ENCODE measurements at regions not wholly inside any gene's neighbourhood (a gene's known extent, or its start where the extent isn't known, plus 50 kb on each side); places are given as distances from the start of the nearest gene placed in this dataset.

DNA sequence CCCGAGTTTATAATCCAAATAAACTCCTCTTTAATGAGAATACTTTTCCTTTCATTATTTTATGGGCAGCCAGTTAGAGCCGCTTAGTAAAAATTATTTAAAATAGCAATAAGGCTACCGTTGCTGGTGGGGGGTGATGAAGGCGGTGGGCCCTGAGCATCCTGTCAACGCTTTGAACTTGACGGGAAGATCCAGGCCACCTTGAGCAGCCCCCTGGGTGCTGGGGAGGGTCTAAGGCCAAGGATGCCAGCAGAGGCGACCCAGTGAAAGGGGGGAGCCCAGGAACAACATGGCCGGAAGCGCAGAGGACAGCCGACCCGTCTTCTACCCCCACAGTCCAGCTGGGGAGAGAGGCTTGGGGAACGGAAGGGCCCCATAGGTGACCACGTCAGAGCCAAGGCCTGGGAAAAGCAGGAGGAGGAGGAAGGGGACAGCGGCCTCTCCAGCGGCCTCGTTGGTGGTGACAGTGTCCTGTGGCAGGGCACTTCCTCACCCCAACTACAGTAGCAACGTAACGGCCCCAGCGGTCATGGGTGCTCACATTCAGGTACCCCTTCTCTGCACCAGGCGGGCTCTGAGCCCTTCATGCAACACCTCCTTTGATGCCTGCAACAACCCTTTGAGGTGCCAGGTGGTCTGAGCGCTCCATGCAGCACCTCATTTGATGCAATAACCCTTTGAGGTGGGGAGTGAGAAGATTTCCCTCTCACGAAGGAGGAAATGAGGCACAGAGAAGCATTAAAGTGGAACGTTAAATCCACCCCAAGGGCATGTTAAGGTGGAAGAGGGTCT, 695.3 kb downstream of the TBC1D22A start:
- DNase-seq (ENCODE audit: low read depth in 2 of 2): no peak

DNA sequence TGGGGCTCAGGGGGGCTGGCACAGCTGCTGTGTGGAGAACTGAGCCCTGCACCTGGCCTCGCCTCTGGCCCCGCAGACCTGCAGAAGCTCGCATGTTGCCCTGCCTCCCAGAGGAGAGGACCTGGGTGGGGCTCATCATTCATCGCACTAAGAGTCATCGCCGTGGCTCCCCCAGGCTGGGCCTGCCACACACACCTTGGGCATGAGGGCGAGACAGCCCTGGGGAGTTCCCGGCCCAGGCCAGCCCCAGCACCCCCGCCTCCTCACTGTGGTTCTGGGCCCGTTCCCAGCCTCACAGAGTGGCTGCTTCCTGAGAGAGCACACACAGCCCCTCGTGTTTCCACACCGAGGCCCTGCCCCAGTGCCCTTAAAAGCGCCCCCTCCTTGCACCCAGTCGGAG, 694.6 kb downstream of the TBC1D22A start:
- DNase-seq (ENCODE audit: low read depth in 2 of 2): no peak

DNA sequence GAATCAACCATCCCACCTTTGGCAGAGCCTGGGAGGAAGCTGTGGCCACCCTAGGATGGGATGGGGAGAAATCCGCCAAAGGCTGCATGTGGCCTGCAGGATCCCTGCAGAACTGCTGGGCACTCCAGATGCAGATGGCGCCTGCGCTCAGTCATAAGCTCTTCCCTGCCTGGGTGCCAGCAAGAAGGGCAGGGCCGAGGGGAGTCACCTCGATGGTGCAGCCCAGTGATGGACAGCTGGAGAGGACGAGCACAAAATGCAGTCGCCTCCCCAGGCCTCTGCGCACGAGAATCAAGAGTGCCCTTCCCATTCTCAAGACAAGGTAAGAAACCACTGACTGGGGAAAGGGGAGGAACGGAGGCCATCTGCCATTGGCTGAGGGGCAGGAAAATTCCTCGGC, 693.6 kb downstream of the TBC1D22A start:
- DNase-seq (ENCODE audit: low read depth in 2 of 2): no peak

DNA sequence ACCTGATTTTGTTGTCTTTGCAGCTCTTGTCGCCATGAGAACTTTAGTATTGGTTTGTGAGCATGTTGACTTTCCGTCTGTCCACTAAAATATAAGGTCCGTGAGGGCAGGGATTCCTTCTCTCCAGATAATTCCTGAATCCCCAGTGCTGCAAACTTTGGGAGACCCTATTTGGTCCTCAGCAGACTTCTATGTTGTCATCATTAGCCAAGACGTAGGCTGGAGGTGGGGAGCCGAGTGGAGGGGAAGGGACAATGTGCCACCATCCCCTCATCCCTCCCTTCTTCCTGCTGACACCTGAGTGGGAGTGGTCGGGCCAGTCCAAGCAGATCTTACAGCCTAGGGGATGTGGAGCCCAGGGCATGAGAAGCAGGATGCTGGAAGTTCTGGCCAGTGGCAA, 690.6 kb downstream of the TBC1D22A start:
- DNase-seq (ENCODE audit: low read depth in 2 of 2): no peak

DNA sequence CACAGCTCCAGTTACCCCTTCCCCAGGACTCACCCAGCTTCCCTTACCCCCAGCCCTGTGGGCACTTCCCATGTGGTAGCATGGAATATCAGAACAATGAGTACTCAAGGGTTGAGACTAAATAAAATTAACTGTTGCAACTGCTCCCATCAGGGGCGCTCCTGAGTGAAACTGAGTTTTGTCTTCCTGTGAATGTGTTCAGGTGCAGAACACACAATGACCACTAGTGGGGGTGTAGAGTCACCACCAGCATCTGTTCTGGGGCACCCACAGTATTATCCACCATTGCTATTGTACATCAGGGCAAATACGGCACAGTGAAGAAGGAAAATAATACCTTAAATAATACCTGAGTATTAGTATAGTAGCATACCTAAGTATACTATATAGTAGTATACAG, 689.7 kb downstream of the TBC1D22A start:
- no peak for DNase-seq (ENCODE audit: low read depth in 2 of 2)

DNA sequence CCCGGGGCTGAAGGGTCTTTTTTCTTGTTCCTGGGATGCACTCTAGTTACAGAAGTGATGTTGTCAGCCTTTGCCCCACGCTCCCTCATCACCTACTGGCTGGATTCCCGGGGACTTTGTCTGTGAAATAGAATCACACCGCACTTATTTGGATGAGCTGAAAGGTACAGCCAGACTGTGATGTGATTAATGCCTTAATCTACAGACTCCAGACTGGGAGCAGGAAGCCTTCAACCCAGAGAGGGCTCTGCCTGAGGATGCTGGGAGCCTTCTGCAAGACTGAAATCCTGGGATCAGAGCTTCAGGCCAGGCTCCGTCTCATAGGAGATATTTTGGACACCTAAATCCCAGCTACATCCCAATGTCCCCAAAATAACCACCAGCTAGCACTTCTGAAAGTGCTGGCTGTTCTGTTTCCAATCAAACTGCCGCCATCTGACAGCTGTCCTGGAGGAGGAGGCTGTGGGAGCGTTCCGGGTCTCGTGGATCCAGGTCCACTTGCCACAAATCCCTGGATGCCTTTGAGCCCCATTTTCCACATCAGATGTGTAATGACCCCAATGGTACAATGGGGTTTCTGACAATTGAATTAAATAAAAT, 688.5 kb downstream of the TBC1D22A start:
- DNase-seq (ENCODE audit: low read depth in 2 of 2): no peak

DNA sequence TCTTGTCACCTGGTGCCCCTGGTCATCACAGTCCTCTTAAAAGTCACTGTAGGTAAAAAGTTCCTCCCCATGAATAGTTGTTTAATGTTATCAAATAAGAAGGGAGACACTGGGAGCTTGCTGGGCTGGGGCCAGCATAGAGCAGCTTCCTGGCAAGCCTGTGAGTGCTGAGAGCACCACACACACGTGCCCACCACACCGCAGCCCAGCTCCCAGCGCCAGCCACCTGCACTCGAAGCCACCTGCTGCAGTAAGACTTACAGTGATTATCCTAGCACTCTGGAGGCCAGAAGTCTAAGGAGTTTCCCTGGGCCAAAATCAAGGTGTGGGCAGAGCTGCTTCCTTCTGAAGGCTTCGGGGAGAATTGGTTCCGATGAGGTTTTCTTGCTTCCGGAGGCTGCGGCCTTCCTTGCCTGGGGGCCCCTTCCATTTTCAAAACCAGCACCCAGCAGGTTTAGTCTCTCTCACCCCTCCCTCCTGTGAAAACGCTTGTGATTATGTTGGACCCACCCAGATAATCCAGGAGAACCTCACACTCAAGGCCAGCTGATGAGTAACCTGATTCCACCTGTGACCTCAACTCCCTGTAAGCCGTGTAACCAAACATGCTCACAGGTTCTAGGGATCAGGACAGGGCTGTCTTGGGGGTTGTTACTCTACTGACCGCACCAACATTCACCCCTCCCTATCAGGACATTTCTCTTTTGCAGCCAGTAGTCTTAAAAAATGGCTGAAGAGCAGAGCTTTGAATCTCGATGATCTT, 687.2 kb downstream of the TBC1D22A start:
- DNase-seq (ENCODE audit: low read depth in 2 of 2): no peak

DNA sequence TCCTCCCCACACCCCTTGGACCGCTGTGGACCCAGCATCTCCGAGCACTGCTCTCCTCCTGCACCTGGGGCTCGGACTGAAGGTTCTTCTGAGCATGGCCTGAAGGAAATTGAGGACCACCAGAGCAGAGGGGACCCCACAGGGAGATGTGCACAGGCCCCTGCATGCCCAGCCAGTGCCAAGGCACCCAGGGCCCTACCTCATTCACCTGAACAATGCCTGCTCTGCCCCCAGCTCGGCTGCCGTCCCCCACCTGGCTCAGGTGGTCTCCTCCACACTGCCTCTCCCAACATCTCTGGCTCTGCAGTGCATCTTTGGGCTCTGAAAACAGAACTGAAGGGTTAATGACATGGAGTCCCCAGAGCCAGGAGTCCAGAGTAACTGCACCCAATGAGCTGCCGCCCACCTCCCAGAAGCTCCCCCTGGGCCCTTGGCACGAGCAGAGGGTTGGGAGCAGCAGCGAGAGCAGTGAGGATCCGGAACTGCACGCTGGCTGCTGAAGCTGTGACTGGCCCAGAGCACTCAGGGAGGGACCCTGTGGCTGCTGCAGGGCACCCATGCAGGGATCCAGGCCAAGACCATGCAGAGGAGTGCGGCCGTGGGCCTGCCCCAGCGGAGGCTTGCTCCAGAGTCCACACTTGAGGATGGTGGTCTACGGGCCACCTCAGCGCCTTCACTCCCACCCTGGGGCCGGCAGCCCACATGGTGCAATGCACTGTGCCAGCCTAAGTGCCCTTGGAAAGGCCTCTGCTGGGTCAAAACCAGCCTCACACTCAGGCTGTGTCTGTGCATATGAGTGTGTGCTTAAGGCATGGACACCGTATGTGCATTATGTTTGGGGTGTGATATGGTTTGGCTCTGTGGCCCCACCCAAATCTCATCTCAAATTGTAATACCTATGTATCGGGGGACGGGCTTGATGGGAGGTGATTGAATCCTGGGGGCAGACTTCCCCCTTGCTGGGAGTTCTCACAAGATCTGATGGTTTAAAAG, 686.1 kb downstream of the TBC1D22A start:
- no peak for DNase-seq (ENCODE audit: low read depth in 2 of 2)

DNA sequence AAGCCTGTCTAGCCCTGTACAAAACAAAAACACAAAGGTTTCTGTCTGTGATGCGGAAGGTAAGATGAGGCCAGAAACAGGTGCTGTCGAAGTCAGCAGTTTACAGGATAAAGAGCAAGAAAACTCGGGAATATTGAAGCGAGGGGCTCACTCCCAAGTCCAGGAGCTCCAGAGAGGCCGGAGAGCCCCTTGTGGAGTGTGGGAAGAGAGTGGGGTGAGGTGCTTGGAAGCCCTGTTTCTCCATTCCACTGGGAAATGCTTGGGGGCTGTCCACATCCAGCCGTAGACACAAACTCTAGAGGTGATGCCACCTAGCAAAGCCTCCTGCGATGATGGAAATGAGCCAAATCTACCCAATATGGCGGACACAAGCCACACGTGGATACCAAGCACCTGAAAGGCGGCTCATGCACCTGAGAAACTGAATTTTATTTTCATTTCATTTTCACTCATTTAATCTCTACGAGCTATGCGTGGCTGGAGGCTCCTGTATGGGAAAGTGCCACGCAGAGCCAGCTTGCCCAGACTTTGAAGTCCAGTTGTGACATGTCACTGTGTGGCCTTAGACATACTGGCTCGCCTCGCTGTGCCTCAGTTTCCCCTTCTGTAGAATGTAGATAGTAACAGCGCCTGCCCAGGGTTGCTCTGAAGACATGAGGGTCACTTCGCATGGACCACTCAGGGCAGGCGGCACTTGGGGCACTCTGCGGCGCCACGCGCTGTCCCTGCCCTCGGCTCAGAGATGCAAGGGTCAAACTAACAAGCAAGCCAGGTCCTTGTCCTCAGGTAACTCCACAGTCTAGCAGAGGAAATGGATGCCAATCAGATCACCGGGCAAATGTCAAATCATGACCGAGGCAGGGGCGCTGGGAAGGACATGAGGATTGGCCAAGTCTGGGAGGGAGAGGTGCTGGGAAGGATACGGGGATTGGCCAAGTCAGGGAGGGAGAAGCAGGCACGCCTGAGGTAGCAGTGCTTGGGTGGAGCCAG, 684.7 kb downstream of the TBC1D22A start:
- no peak for DNase-seq (ENCODE audit: low read depth in 2 of 2)

DNA sequence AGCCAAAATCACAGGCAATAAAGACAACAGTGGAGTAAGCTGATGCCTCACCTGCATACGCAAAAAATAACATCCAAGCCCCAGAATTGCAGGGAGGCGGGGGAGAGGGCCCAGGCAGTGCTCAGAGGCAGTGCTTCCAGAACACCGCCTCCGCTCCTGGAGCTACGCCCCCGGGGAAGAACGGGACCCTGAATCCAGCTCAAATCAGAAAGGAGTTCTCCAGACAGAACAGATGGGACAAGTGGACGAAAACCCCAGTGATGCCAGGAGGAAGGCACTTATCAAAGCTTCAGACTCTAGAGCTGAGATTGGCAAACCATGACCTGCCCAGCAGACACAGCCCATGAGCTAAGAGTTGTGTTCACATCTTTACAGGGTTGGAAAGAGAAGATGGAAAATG, 683.9 kb downstream of the TBC1D22A start:
- no peak for DNase-seq (ENCODE audit: low read depth in 2 of 2)

DNA sequence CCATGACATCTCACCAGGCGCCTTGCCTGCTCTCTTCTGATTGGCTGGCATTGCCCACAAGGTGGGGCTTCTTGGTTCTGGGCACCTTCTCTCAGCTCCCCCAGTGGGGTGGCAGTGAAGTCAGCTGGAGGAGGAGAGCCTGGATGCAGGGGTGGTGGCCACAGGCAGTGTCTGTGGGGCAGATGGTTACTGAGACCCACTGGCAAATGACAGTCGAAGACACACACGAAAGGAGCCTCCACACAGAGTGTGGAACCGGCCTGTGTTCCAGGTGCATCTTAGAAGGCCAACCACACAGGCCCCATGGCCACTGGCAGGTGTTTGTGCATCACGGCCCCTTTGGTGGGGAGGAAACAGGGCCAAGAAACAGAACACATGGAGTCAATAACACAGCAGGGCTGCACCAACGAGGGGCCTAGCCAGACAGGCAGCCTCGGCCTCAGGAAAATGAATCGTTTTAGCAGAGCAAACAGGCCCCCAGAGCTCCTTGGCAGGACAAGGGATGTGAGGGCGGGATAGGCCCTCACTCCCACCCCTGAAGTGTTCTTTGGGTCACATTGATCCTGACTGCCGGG, 683.4 kb downstream of the TBC1D22A start:
- no peak for DNase-seq (ENCODE audit: low read depth in 2 of 2)

DNA sequence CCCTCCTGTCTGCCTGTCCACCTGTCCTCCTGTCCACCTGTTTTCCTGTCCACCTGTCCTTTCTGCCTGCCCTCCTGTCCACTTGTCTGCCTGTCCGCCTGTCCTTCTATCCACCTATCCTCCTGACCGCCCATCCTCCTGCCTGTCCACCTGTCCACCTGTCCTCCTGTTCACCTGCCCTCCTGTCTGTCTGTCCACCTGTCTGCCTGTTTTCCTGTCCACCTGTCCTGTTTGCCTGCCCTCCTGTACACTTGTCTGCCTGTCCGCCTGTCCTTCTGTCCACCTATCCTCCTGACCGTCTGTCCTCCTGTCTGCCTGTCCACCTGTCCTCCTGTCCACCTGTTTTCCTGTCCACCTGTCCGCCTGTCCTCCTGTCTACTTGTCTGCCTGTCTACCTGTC, 682.8 kb downstream of the TBC1D22A start:
- DNase-seq (ENCODE audit: low read depth in 2 of 2): no peak

DNA sequence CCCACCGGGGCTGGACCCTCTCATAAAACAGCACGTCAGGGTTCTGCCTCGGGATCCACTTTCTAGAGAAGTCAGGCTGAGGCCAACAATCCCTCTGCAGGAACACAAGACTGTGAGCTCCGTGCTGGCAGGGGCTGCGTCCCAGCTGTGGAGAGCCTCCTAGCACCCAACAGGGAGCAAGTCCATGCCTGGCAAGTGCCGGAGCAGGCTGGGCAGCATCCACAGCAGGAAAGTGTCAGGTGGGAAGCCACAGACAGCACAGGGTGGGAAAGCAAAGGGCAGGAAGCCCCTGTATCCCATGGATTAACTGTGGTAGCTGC, 682.3 kb downstream of the TBC1D22A start:
- DNase-seq (ENCODE audit: low read depth in 2 of 2): no peak

DNA sequence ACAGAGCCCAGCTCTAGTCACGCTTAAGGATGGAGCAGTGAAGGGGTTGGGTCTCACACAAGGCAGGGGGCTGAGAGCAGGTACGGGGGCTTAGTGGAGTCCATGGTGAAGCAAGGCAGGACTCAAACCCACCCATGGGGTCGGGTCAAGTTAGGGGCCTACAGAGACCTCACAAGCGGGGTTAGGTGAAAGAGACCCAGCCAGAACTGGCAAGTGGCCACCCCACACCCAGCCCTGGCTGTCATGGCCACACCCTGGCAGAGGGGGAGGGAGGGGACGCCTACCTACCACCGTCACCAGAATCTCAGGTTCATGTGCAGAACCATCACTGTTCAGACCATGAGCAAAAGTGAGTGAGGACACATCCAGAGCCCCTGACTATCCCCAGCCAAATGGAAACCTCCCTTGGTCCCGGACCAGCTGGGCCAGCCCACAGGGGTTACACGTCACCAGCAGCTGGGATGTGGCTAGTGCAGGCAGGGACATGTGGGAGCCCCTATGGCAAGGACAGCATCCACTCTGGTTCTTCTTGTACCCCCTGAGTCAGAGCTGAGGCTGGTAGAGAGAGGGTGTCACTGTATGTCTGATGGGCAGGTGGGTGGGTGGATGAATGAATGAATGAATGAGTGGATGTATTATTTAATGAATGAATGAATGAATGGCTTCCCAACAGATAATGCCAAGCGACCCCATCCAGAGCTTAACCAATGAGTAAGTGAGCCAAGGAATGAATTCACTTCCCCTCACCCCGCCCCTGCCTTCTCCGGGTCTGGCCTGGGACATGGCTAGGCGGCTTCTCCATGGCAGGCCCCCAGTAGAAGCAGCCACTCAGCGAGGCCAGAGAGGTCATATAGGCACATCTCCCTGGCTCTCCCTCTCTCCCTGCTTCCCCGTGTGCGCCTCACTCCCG, 681.6 kb downstream of the TBC1D22A start:
- no peak for DNase-seq (ENCODE audit: low read depth in 2 of 2)

DNA sequence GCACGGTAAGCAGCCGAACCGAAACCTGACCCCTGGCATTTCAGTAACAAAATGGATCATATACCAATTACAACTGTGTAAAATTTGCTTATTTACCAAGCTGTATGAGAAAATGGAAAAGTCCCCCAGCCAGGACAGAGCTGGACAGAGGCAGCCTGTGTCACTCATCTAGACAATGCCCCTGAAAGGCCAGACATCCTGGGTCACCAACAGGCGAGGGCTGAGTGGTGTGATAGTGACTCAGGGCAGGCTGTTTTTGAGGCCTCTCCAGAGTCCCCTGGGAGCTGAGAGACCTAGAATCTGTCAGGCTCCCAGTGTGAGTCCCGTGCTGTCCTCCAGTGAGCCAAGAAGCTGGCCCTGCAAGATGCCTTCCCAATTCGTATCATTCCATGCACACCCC, 680.4 kb downstream of the TBC1D22A start:
- DNase-seq (ENCODE audit: low read depth in 2 of 2): no peak

DNA sequence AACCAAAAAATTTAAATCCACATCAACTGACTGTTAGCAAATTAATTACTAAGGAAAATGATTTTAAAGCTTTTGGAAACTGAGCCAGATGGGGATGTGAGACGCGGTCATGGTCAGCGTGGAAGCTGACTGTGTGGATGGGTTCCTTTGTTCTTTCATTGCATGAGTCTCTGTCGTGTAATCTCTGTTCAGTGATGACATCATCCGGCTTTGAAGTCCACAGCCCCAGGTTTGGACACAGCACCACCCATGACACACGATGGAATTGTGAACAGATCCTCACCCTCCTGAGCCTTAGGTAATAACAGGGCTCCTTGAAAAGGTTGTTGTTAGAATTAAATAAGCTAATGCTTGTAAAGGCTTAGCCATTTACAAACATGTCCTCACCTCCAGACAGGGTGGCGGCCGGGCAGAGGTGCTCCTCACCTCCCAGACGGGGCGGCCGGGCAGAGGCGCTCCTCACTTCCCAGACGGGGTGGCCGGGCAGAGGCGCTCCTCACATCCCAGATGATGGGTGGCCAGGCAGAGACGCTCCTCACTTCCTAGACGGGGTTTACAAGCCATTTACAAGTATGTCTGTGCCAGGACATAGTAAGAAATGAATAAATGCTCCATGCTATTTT, 677.3 kb downstream of the TBC1D22A start:
- DNase-seq (ENCODE audit: low read depth in 2 of 2): no peak

DNA sequence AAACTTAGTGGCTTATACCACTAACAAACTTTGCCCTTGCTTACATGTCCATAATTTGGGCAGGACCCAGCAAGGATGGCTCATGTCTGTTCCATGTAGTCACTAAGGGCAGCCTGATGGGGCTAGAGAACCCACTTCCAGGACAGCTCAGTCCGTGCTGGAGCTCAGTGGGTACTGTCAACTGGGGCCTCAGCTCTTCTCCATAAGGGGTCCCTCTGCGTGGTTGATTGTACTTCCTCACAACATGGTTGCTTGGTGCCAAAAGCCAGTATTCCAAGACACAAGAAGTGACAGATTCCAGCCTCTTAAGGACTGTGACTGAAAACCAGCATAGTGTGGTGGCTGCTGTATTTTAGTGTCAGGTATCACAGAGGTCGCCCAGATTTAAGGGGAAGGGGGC, 675.2 kb downstream of the TBC1D22A start:
- no peak for DNase-seq (ENCODE audit: low read depth in 2 of 2)

DNA sequence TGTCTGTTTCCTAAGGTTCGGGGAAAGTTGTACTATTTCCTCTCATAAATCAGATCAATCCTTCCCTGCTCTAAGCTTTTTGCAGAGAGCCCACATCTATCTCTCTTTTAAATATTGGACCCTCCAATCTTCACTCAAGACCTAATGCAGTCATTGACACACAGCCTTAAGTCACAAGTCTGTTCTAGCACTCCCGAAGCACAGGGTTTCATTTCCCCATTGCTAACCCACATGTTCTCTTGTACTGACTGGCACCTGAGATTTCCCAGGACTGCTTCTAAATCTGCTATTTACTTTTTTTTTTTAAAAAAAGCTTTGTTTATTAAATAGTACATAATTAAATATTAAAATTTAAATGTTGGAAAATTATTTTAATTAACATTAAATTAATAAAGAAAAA, 674.7 kb downstream of the TBC1D22A start:
- DNase-seq (ENCODE audit: low read depth in 2 of 2): no peak

DNA sequence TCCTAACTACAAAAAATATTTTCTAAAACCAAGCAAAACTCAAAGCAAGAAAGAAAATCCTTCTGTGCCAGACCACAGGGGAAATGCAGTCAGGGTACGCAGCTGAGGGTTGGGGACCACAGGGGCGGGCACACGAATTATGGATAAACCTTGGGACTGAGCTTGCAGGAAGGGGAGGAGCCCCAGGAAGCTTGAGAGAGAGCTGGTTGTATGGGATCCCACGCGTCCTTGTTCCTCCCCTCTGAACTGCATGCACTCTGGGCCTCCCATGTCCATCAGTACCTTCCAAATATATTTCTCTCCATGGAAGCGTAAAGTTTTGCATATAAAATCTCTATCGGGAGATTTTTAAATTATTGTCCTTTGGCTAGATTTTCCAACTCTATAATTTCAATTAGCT, 673.4 kb downstream of the TBC1D22A start:
- DNase-seq (ENCODE audit: low read depth in 2 of 2): no peak
